ENCODE measurements at regions not wholly inside any gene's neighbourhood (a gene's known extent, or its start where the extent isn't known, plus 50 kb on each side); places are given as distances from the start of the nearest gene placed in this dataset.

DNA sequence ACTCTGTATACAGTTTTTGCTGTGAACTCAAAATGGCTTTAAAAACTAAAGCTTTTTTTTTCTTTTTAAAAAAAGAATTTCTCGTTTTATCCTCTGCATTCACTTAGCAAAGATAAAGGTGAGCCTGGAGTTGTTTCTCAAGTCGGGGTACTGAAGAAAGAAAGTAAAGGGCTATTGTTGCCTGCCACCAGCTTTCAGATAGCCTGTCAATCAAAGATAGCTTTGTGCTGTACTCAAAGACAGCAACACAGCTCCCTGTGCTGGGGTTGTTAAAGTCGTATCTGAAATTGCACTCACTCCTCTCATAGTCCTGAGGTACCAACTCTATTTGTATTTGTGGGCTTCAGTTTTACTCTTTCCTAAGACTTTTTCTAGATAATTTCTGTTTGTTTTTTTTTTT lies 710.1 kb upstream of the ID4 start:
- intact Hi-C loops (cut with micrococcal nuclease; ENCODE audit: unreplicated experiment), result no loop called here
- Histone ChIP-seq H4K20me1 (ENCODE audit: insufficient read depth) (no peaks in the 10 kb centered on the region), H3K36me3 (ENCODE audit: low read depth) (no peaks in the 10 kb centered on the region), H3F3A (ENCODE audit: insufficient read depth, low read depth) (no peaks in the 10 kb centered on the region), H3K27me3 (ENCODE audit: insufficient read depth, low read depth) (no peaks in the 10 kb centered on the region), H3K9me3 (ENCODE audit: insufficient read depth, low read depth) (0 out of 2 replicates have a peak, but pooled peaks cover 6% of the 10 kb centered on the region), H3K9me2 (ENCODE audit: insufficient read depth) (no peaks in the 10 kb centered on the region), H3K79me2 (ENCODE audit: low read depth) (no peaks in the 10 kb centered on the region), H2AFZ (no peak overlapping the region), H3K4me1 (replicated peaks; ENCODE audit: insufficient read depth) (no peaks in the 10 kb centered on the region), H3K4me2 (no peak overlapping the region), H3K27ac (no peak overlapping the region), H3K4me3 (no peak overlapping the region)
- POLR2A ChIA-PET (ENCODE audit: unreplicated experiment), result no interaction called here
- no peak for TF ChIP-seq EZH2 (IDR thresholded peaks at IDR 0.05; ENCODE audit: low read depth)
- TF ChIP-seq, protein P1, sequence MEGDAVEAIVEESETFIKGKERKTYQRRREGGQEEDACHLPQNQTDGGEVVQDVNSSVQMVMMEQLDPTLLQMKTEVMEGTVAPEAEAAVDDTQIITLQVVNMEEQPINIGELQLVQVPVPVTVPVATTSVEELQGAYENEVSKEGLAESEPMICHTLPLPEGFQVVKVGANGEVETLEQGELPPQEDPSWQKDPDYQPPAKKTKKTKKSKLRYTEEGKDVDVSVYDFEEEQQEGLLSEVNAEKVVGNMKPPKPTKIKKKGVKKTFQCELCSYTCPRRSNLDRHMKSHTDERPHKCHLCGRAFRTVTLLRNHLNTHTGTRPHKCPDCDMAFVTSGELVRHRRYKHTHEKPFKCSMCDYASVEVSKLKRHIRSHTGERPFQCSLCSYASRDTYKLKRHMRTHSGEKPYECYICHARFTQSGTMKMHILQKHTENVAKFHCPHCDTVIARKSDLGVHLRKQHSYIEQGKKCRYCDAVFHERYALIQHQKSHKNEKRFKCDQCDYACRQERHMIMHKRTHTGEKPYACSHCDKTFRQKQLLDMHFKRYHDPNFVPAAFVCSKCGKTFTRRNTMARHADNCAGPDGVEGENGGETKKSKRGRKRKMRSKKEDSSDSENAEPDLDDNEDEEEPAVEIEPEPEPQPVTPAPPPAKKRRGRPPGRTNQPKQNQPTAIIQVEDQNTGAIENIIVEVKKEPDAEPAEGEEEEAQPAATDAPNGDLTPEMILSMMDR (conservative IDR thresholded peaks at IDR 0.05), result no peak
- no peak for DNase-seq
- CTCF ChIA-PET, result no interaction called here
- no TSS peak for BruUV-seq (replicated peaks)

DNA sequence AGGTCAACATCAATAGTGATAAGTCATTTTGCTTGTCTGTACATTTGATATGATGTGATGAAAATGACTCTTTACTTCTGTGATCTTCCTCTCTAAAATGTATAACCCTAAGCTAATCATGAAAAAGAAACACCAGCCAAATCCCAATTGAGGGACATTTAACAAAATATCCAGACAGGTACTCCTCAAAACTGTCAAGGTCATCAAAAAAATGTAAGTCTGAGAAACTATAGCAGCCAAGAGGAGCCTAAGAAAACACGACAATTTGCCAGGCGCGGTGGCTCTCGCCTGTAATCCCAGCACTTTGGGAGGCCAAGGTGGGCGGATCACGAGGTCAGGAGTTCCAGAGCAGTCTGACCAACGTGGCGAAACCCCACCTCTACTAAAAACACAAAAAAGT lies 708.5 kb upstream of the ID4 start:
- no peaks in the 10 kb centered on the region for H3K4me1 ChIP-seq (replicated peaks; ENCODE audit: insufficient read depth)
- no peaks in the 10 kb centered on the region for H3K9me2 ChIP-seq (ENCODE audit: insufficient read depth)
- H3K4me2 ChIP-seq, result no peak overlapping the region
- no peaks in the 10 kb centered on the region for H3K79me2 ChIP-seq (ENCODE audit: low read depth)
- ChIA-PET POLR2A (ENCODE audit: unreplicated experiment) (no interaction called here), CTCF (no interaction called here)
- H3K27me3 ChIP-seq (ENCODE audit: insufficient read depth, low read depth), result no peaks in the 10 kb centered on the region
- no peaks in the 10 kb centered on the region for H3K36me3 ChIP-seq (ENCODE audit: low read depth)
- no peak overlapping the region for H2AFZ ChIP-seq
- no peak overlapping the region for H3K27ac ChIP-seq
- TF ChIP-seq, protein P1 (conservative IDR thresholded peaks at IDR 0.05), result no peak
- no peak for TF ChIP-seq EZH2 (IDR thresholded peaks at IDR 0.05; ENCODE audit: low read depth)
- H3K4me3 ChIP-seq, result no peak overlapping the region
- no TSS peak for BruUV-seq (replicated peaks)
- DNase-seq, result no peak
- H3K9me3 ChIP-seq (ENCODE audit: insufficient read depth, low read depth), result no peaks in the 10 kb centered on the region
- intact Hi-C loops (cut with micrococcal nuclease; ENCODE audit: unreplicated experiment), result no loop called here
- no peaks in the 10 kb centered on the region for H3F3A ChIP-seq (ENCODE audit: insufficient read depth, low read depth)
- no peaks in the 10 kb centered on the region for H4K20me1 ChIP-seq (ENCODE audit: insufficient read depth)

GRCh38 chr6:19135706-19136105 lies 701.5 kb upstream of the ID4 start:
- POLR2A ChIA-PET (ENCODE audit: unreplicated experiment), result no interaction called here
- intact Hi-C loops (cut with micrococcal nuclease; ENCODE audit: unreplicated experiment), result no loop called here

More at GRCh38 chr6:19135706-19136105, 701.5 kb upstream of the ID4 start:
- CTCF ChIA-PET, result no interaction called here
- Histone ChIP-seq H3K36me3 (ENCODE audit: low read depth) (no peaks in the 10 kb centered on the region), H3K27me3 (ENCODE audit: insufficient read depth, low read depth) (no peaks in the 10 kb centered on the region), H3K4me1 (replicated peaks; ENCODE audit: insufficient read depth) (no peaks in the 10 kb centered on the region), H4K20me1 (ENCODE audit: insufficient read depth) (no peaks in the 10 kb centered on the region), H3K4me2 (no peak overlapping the region), H3K79me2 (ENCODE audit: low read depth) (no peaks in the 10 kb centered on the region), H3F3A (ENCODE audit: insufficient read depth, low read depth) (no peaks in the 10 kb centered on the region), H3K9me3 (ENCODE audit: insufficient read depth, low read depth) (no peaks in the 10 kb centered on the region), H3K4me3 (no peak overlapping the region), H2AFZ (no peak overlapping the region), H3K9me2 (ENCODE audit: insufficient read depth) (no peaks in the 10 kb centered on the region), H3K27ac (no peak overlapping the region)
- no peak for TF ChIP-seq EZH2 (IDR thresholded peaks at IDR 0.05; ENCODE audit: low read depth)
- TF ChIP-seq, protein P1 (conservative IDR thresholded peaks at IDR 0.05), result no peak
- BruUV-seq (replicated peaks), result no TSS peak
- DNase-seq, result no peak

Data from PC-9 (cell line).